Breast epithelium (tissue), 4 donors: ENCODE measurements at regions not wholly inside any gene's neighbourhood (a gene's known extent, or its start where the extent isn't known, plus 50 kb on each side); places are given as distances from the start of the nearest gene placed in this dataset.

Experiments used
- DNase-seq, 2 donors: peaks; one replicate each; pipeline ENCODE4 v3.0.0-alpha.2; 2019; ENCODE audit warnings: low spot score in 2 of 2
- H3K27ac ChIP-seq, 2 donors: fragments of 200-600 bp; sonication (generic) in 1 of 2; one replicate each; pipeline ENCODE4 v1.5.1; 2016 to 2019; ENCODE audit warnings: mild to moderate bottlenecking in 1 of 2
- H3K27me3 ChIP-seq, 2 donors: fragments of 200-600 bp; sonication (generic) in 1 of 2; one replicate each; pipeline versions ENCODE4 v1.5.1 to v1.6.0; 2017 to 2019; ENCODE audit warnings: control low read depth in 1 of 2, mild to moderate bottlenecking in 1 of 2
- H3K36me3 ChIP-seq: fragments of 200-600 bp; one replicate; pipeline ENCODE4 v1.5.1; 2019
- H3K4me1 ChIP-seq, 2 donors: fragments of 200-600 bp; sonication (generic); one replicate each; pipeline ENCODE4 v1.5.1; 2016 to 2019; ENCODE audit warnings: control low read depth in 1 of 2
- H3K4me3 ChIP-seq, 3 donors: fragments of 200-600 bp; sonication (generic); 1 replicate in 2 of 3; 2 replicates in 1 of 3; pipeline ENCODE4 v1.5.1; 2016 to 2019; ENCODE audit warnings: mild to moderate bottlenecking in 3 of 3, moderate library complexity in 2 of 3
- H3K9me3 ChIP-seq, 2 donors: fragments of 200-600 bp; sonication (generic) in 1 of 2; one replicate each; pipeline ENCODE4 v1.5.1; 2016 to 2019; ENCODE audit warnings: control low read depth in 1 of 2
- POLR2A ChIP-seq: fragments of 450-650 bp; IDR thresholded peaks from one replicate; pipeline ENCODE4 v1.6.1; 2016; ENCODE audit warnings: antibody characterized with exemption, mild to moderate bottlenecking, moderate library complexity
- POLR2AphosphoS5 ChIP-seq, 3 donors: sonication (generic); formaldehyde crosslinking; IDR thresholded peaks; one replicate each; pipeline ENCODE4 v1.6.1; 2017; ENCODE audit warnings: antibody characterized with exemption in 3 of 3
- intact Hi-C: fragments of 100-400 bp; cut with DNase I; formaldehyde crosslinking; loops from one replicate; pipeline ENCODE4 v1.15.1; 2023; ENCODE audit warnings: low total_unique reads
- TF ChIP-seq, protein P1 (sequence below), 3 donors: fragments of 450-650 bp; IDR thresholded peaks; one replicate each; pipeline ENCODE4 v1.5.1; 2016 to 2017; ENCODE audit warnings: antibody characterized with exemption in 3 of 3, mild to moderate bottlenecking in 3 of 3, moderate library complexity in 3 of 3

DNA sequence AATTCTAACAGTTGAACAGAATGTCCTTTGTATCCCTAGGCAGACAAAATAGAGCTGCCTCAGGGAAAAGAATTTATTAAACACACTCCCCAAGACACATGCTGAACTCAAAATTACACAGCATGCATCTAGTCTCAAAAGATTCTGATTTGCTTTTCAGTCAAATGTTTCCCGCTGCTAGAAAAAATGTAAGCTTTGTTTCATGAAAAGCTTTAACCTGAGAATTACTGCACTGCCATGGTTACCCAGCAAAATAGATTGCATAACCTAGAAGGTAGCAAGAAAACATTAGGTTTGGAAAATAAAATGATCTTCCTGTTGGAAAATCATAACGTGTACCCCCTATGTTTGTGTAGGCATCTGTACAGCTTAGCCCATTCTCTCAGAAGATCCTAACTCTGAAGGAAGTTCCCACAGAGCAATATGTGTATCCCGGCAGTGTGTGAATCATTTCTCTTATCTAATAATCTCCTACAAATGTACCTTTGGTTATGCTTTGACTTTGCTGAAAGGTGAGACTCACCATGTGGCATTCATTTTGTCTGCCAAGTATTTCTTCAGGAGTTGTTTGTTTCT lies 646.9 kb downstream of the STPG2 start:
- Histone ChIP-seq H3K36me3 (no peaks in the 10 kb centered on the region), H3K4me3 (peak overlapping the region in 1 of 3 donors; percentile 1), H3K9me3 (no peaks in the 10 kb centered on the region), H3K27ac (peak overlapping the region; percentile 20 to 56), H3K4me1 (no peaks in the 10 kb centered on the region), H3K27me3 (no peaks in the 10 kb centered on the region)
- TF ChIP-seq POLR2A (no peak), POLR2AphosphoS5 (IDR thresholded peaks at IDR 0.05) (no peak)
- TF ChIP-seq, protein P1, sequence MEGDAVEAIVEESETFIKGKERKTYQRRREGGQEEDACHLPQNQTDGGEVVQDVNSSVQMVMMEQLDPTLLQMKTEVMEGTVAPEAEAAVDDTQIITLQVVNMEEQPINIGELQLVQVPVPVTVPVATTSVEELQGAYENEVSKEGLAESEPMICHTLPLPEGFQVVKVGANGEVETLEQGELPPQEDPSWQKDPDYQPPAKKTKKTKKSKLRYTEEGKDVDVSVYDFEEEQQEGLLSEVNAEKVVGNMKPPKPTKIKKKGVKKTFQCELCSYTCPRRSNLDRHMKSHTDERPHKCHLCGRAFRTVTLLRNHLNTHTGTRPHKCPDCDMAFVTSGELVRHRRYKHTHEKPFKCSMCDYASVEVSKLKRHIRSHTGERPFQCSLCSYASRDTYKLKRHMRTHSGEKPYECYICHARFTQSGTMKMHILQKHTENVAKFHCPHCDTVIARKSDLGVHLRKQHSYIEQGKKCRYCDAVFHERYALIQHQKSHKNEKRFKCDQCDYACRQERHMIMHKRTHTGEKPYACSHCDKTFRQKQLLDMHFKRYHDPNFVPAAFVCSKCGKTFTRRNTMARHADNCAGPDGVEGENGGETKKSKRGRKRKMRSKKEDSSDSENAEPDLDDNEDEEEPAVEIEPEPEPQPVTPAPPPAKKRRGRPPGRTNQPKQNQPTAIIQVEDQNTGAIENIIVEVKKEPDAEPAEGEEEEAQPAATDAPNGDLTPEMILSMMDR (IDR thresholded peaks at IDR 0.05) = no peak
- DNase-seq = no peak
- intact Hi-C loops = no loop called here

DNA sequence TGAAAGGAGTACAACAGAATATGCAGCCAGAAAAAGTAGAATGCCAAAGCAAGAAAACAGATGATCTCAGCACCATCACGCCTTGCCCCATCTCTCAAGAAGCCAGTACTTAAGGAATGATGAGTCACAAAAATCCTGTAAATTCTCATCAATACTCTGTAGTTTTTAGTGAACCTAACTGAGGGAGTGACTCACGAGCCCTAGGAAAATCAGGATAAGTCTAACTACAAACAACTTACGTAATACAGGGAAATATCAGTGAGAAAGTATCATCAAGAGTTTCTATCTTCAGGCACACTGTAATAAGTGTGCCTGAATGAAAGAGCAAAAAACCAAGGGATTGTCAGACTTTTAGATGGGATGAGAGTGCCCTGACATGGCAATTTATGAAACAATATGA lies 644.4 kb downstream of the STPG2 start:
- H3K27ac ChIP-seq = no peak overlapping the region
- no peak for TF ChIP-seq POLR2AphosphoS5 (IDR thresholded peaks at IDR 0.05)
- no peak for TF ChIP-seq POLR2A
- TF ChIP-seq, protein P1 (IDR thresholded peaks at IDR 0.05) = no peak
- no peaks in the 10 kb centered on the region for H3K27me3 ChIP-seq
- no peaks in the 10 kb centered on the region for H3K9me3 ChIP-seq
- no peaks in the 10 kb centered on the region for H3K4me1 ChIP-seq
- H3K4me3 ChIP-seq = no peak overlapping the region
- no peaks in the 10 kb centered on the region for H3K36me3 ChIP-seq
- intact Hi-C loops = no loop called here
- no peak for DNase-seq

DNA sequence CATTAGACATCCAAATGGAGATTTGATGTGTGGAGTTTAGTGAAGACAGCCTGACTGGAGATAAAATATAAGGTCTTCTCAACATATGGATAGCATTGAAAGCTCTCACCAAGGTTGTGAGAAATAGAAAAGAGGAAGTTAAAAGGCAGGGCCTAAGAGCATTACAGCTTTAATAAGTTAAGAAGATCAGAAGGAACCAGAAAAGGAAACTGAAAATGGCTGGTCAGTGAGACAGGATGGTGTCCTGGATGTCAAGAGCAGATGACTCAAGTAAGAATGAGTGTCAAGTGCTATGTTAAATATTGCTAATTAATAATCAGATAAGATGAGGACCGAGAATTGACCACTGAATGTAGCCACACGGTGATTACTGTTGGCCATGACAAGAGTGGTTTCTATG lies 642.9 kb downstream of the STPG2 start:
- Histone ChIP-seq H3K4me3 (no peak overlapping the region), H3K4me1 (no peaks in the 10 kb centered on the region), H3K36me3 (no peaks in the 10 kb centered on the region), H3K27ac (no peak overlapping the region), H3K9me3 (no peaks in the 10 kb centered on the region), H3K27me3 (no peaks in the 10 kb centered on the region)
- intact Hi-C loops = no loop called here
- TF ChIP-seq POLR2A = no peak
- TF ChIP-seq POLR2AphosphoS5 (IDR thresholded peaks at IDR 0.05) = no peak
- TF ChIP-seq, protein P1 (IDR thresholded peaks at IDR 0.05) = no peak
- DNase-seq = no peak

DNA sequence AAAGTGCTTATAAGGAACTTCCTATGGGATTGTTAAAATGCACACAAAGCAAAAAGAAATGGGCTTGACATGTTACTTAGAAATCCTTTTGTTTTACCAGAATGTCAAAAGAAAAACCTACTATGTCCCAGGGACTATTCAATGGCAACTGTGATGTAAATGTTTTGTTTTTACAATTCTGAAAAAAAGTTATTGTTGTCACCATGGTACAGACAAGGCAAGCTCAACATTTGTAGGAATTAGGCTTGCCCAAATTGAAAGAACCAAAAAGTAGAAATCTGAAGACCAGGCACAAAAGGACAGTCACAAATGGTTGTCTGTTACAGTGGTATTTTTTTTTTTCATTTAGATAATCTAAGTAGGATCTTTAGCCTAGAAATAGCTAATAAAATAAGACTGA lies 638.6 kb downstream of the STPG2 start:
- Histone ChIP-seq H3K27ac (no peak overlapping the region), H3K36me3 (no peaks in the 10 kb centered on the region), H3K9me3 (no peaks in the 10 kb centered on the region), H3K4me1 (no peaks in the 10 kb centered on the region), H3K4me3 (no peak overlapping the region), H3K27me3 (no peaks in the 10 kb centered on the region)
- TF ChIP-seq POLR2AphosphoS5 (IDR thresholded peaks at IDR 0.05) (no peak), POLR2A (no peak)
- TF ChIP-seq, protein P1 (IDR thresholded peaks at IDR 0.05) = no peak
- intact Hi-C loops = no loop called here
- DNase-seq = no peak

DNA sequence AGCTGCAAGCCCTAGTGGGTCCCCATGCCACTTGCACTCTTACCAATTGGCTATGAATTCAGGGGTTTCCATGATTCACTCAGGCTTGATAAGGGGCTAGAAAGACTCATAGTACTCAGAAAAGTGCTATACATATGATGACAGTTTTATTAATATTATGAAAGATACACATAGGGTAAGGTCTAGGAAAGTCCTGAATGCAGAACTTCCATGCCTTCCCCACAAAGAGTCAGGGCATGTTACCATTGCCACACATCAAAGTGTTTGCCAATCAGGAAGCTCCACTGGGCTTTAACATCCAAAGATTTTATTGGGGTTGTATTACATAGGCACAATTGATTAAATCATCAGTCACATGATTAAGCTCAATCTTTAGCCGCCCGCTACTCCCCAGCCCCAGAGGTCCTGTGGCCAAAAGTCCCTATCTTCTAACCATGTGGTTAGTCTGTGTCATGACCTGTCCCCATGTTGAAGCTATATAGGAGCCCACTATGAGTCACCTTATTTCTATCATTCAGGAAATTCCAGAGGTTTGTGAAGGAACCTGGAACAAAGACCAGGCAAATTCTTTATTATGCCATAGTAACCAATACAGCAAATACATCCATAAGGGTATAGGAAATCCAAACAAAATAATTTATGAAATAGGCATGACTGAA lies 635.6 kb downstream of the STPG2 start:
- Histone ChIP-seq H3K27me3 (no peaks in the 10 kb centered on the region), H3K27ac (no peak overlapping the region), H3K9me3 (no peaks in the 10 kb centered on the region), H3K36me3 (no peaks in the 10 kb centered on the region), H3K4me3 (no peak overlapping the region), H3K4me1 (no peaks in the 10 kb centered on the region)
- DNase-seq = no peak
- TF ChIP-seq, protein P1 (IDR thresholded peaks at IDR 0.05) = no peak
- TF ChIP-seq POLR2A = no peak
- no peak for TF ChIP-seq POLR2AphosphoS5 (IDR thresholded peaks at IDR 0.05)
- intact Hi-C loops = no loop called here
